GM12878 (cell line): ENCODE measurements at regions not wholly inside any gene's neighbourhood (a gene's known extent, or its start where the extent isn't known, plus 50 kb on each side); places are given as distances from the start of the nearest gene placed in this dataset.

Experiments used
- ATAC-seq: fragments of 200-7000 bp; cut with Tn5 transposase; 3 replicates; pipeline ENCODE4 v1.9.1; 2020; ENCODE audit warnings: mild to moderate bottlenecking, moderate library complexity
- BruUV-seq: library from RNA; stranded (reverse); fragments of 400-500 nt; replicated peaks from 2 replicates; lab custom pipeline; 2021; lab: Mats Ljungman, UMichigan
- CTCF ChIA-PET: fragments of 300-600 bp; sonication (Branson Sonifier 250); formaldehyde crosslinking; extraction: SDS; loops from one replicate; lab custom pipeline; 2021; ENCODE audit warnings: inconsistent platforms; lab: Yijun Ruan, JAX
- POLR2A ChIA-PET: fragments of 350-600 bp; formaldehyde crosslinking; extraction: SDS; loops from one replicate; lab custom pipeline; 2021; ENCODE audit warnings: inconsistent platforms; lab: Charles Lee
- RAD21 ChIA-PET: fragments of 300-600 bp; sonication (Branson Sonifier 250); formaldehyde crosslinking; loops from one replicate; lab custom pipeline; 2023; ENCODE audit warnings: antibody characterized with exemption; ENCODE audit not compliant: unreplicated experiment; lab: Charles Lee
- SMC1A ChIA-PET: fragments of 300-600 bp; sonication (Branson Sonifier 250); formaldehyde crosslinking; loops from one replicate; lab custom pipeline; 2023; ENCODE audit not compliant: unreplicated experiment, uncharacterized antibody; lab: Charles Lee
- DNase-seq: peaks from one replicate; pipeline ENCODE4 v3.0.0-alpha.2; 2011; ENCODE audit warnings: low read depth, low spot score
- FAIRE-seq: peaks from 3 replicates; lab custom pipeline; 2011; peaks lifted over from hg19 to GRCh38; lab: Jason Lieb, UNC
- H2AFZ ChIP-seq: 2 replicates; pipeline ENCODE4 v1.6.0; 2011; ENCODE audit warnings: low read depth, low read length, control low read depth; ENCODE audit not compliant: control insufficient read depth
- H3K27ac ChIP-seq: 2 replicates; pipeline ENCODE4 v1.5.1; 2011; ENCODE audit warnings: control low read depth; ENCODE audit not compliant: control insufficient read depth, insufficient read depth
- H3K27me3 ChIP-seq, 2 experiments: replicated peaks in 1 of 2; 2 replicates each; pipeline versions ENCODE4 v1.6.0 to v1.6.1; 2011; ENCODE audit warnings: low read length in 1 of 2; ENCODE audit not compliant: control insufficient read depth in 2 of 2, insufficient read depth in 2 of 2
- H3K36me3 ChIP-seq, 2 experiments: 2 replicates each; pipeline ENCODE4 v1.5.1; 2011; ENCODE audit warnings: low read length in 1 of 2; ENCODE audit not compliant: control insufficient read depth in 2 of 2, insufficient read depth in 2 of 2
- H3K4me1 ChIP-seq: 2 replicates; pipeline ENCODE4 v1.6.1; 2011; ENCODE audit warnings: mild to moderate bottlenecking, low read length, moderate library complexity, mixed read lengths; ENCODE audit not compliant: control insufficient read depth, insufficient read depth
- H3K4me2 ChIP-seq: 2 replicates; pipeline ENCODE4 v1.6.0; 2011; ENCODE audit warnings: control low read depth; ENCODE audit not compliant: control insufficient read depth, insufficient read depth
- H3K4me3 ChIP-seq: fragments of 200-600 bp; sonication (generic); 2 replicates; pipeline ENCODE4 v1.5.1; 2016
- H3K79me2 ChIP-seq: 2 replicates; pipeline ENCODE4 v1.6.0; 2011; ENCODE audit warnings: low read length; ENCODE audit not compliant: control insufficient read depth, insufficient read depth
- H3K9ac ChIP-seq: 2 replicates; pipeline ENCODE4 v1.8.0; 2011; ENCODE audit warnings: low read length, control low read depth, mixed read lengths; ENCODE audit not compliant: control insufficient read depth, insufficient read depth
- H3K9me3 ChIP-seq: replicated peaks from 3 replicates; pipeline ENCODE4 v1.5.1; 2011; ENCODE audit warnings: mild to moderate bottlenecking, low read length; ENCODE audit not compliant: control insufficient read depth, insufficient read depth
- H4K20me1 ChIP-seq: 2 replicates; pipeline ENCODE4 v1.6.0; 2011; ENCODE audit not compliant: control insufficient read depth, insufficient read depth
- CBFB ChIP-seq: IDR thresholded peaks from 2 replicates; pipeline ENCODE4 v1.6.1; 2016; ENCODE audit warnings: antibody characterized with exemption, low read depth
- CEBPB ChIP-seq, 2 experiments: fragments of 150-350 bp in 1 of 2; IDR thresholded peaks; 2 replicates each; pipeline ENCODE4 v1.6.1; 2012 to 2014; ENCODE audit warnings: low read depth in 2 of 2, low read length in 2 of 2, borderline replicate concordance in 1 of 2, inconsistent platforms in 1 of 2
- CHD4 ChIP-seq: fragments of 200-600 bp; sonication (generic); IDR thresholded peaks from 2 replicates; pipeline ENCODE4 v1.6.1; 2016; ENCODE audit warnings: mild to moderate bottlenecking
- HDAC6 ChIP-seq: fragments of 200-600 bp; sonication (generic); IDR thresholded peaks from one replicate; pipeline ENCODE4 v1.8.0; 2017; ENCODE audit warnings: antibody characterized with exemption; ENCODE audit not compliant: unreplicated experiment
- NR2C2 ChIP-seq: IDR thresholded peaks from 2 replicates; pipeline ENCODE4 v1.6.1; 2011; ENCODE audit warnings: borderline replicate concordance, low read depth; ENCODE audit not compliant: control insufficient read depth, insufficient read length
- PAX8 ChIP-seq: fragments of 450-650 bp; IDR thresholded peaks from 2 replicates; pipeline ENCODE4 v1.6.1; 2017; ENCODE audit warnings: mild to moderate bottlenecking, moderate library complexity
- SREBF2 ChIP-seq: IDR thresholded peaks from 2 replicates; pipeline ENCODE4 v1.6.1; 2012; ENCODE audit warnings: mild to moderate bottlenecking, low read length
- STAT1 ChIP-seq: fragments of 450-650 bp; conservative IDR thresholded peaks from 2 replicates; pipeline ENCODE4 v1.6.1; 2014; ENCODE audit warnings: antibody characterized with exemption, mild to moderate bottlenecking
- YBX1 ChIP-seq: fragments of 450-650 bp; IDR thresholded peaks from 2 replicates; pipeline ENCODE4 v1.6.1; 2016; ENCODE audit warnings: antibody characterized with exemption
- ZBED1 ChIP-seq: IDR thresholded peaks from 2 replicates; pipeline ENCODE4 v1.6.1; 2016; ENCODE audit warnings: borderline replicate concordance
- ZNF217 ChIP-seq: fragments of 450-650 bp; IDR thresholded peaks from 2 replicates; pipeline ENCODE4 v1.6.1; 2017; ENCODE audit warnings: antibody characterized with exemption, mild to moderate bottlenecking
- WGBS: methylation state at CpG from one replicate; pipeline ENCODE4 v1.1.6; 2016; ENCODE audit warnings: low lambda C conversion rate; ENCODE audit not compliant: insufficient replicate concordance, insufficient coverage; ENCODE audit errors: missing lambda C conversion rate; 5-methylcytosine and 5-hydroxymethylcytosine counted together
- in situ Hi-C: fragments of 300-500 bp; cut with MboI; formaldehyde crosslinking; loops from 9 replicates; pipeline ENCODE4 v1.14.3; 2018; ENCODE audit warnings: mixed read lengths
- intact Hi-C: fragments of 100-400 bp; cut with micrococcal nuclease; formaldehyde crosslinking; loops from one replicate; pipeline ENCODE4 v1.14.2; 2022; ENCODE audit not compliant: unreplicated experiment
- TF ChIP-seq, protein P1 (sequence below): IDR thresholded peaks from 2 replicates; pipeline ENCODE4 v1.6.1; 2011; ENCODE audit warnings: low read depth, low read length, improper control_type of control experiment, borderline replicate concordance
- TF ChIP-seq, protein P2 (sequence below): IDR thresholded peaks from 2 replicates; pipeline ENCODE4 v1.6.1; 2012; ENCODE audit warnings: improper control_type of control experiment, low read depth, low read length; ENCODE audit not compliant: insufficient replicate concordance
- TF ChIP-seq, protein P3 (sequence below): IDR thresholded peaks from 2 replicates; pipeline ENCODE4 v1.6.1; 2011; ENCODE audit warnings: borderline replicate concordance, low read depth, mild to moderate bottlenecking, moderate library complexity, low read length; ENCODE audit not compliant: insufficient read depth, poor library complexity, severe bottlenecking
- TF ChIP-seq, protein P4 (sequence below): IDR thresholded peaks from 2 replicates; pipeline ENCODE4 v1.6.1; 2012; ENCODE audit warnings: low read length, inconsistent platforms
- TF ChIP-seq, protein P5 (sequence below): fragments of 450-650 bp; IDR thresholded peaks from 2 replicates; pipeline ENCODE4 v1.6.1; 2014; ENCODE audit warnings: mild to moderate bottlenecking

DNA sequence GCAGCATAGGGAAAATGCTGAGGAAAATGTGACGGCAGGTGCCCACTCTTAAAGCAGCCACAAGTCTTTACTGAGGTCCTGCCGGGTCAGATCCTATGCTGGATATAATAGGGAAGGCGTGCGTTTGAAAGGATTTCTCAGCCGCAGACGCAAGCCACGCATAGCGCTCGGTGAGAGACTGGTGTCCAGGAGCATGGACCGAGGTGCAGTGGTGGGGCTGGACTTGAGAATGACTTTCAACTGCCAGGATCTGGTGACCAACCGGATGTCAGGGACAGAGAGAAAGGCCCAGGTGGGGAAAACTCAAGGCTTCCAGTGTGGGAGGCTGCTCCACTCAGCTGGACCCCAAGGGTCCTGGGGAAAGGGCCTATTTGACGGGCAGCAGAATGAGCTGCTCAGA lies 74.7 kb upstream of the INSIG1 start:
- Histone ChIP-seq H3K4me2 (no peak overlapping the region), H3K4me1 (no peaks in the 10 kb centered on the region; the same call in 1 of the 2 replicates), H3K27ac (no peak overlapping the region), H3K27me3 (no peaks in the 10 kb centered on the region), H3K9ac (no peak overlapping the region), H3K36me3 (no peaks in the 10 kb centered on the region), H2AFZ (no peak overlapping the region), H3K79me2 (no peaks in the 10 kb centered on the region), H3K4me3 (no peak overlapping the region), H3K9me3 (no peaks in the 10 kb centered on the region), H4K20me1 (no peaks in the 10 kb centered on the region)
- FAIRE-seq, result no peak
- SMC1A ChIA-PET, result interaction anchor here (1.3 kb wide), 1 partner anchor 18 kb away, joined by 5 read pairs; no protein-coding TSS in a partner anchor
- POLR2A ChIA-PET, result interaction anchor here (0.6 kb wide), 1 partner anchor 450 kb away, joined by 5 read pairs; no protein-coding TSS in a partner anchor
- 70% methylated on average over 12 of the region's 12 CpGs for WGBS
- DNase-seq, result no peak
- no TSS peak for BruUV-seq
- ATAC-seq, result no peak
- CTCF ChIA-PET, result no interaction called here
- intact Hi-C loops, result no loop called here
- in situ Hi-C loops, result no loop called here
- RAD21 ChIA-PET, result no interaction called here
- TF ChIP-seq STAT1 (no peak), PAX8 (no peak), CBFB (no peak), ZNF217 (no peak), YBX1 (no peak), CHD4 (no peak), ZBED1 (no peak), SREBF2 (no peak), CEBPB (IDR thresholded peaks at IDR 0.05; ENCODE audit: borderline replicate concordance in 1 of 2, low read depth in 2 of 2, low read length in 2 of 2) (no peak), HDAC6 (no peak), NR2C2 (no peak)
- TF ChIP-seq, protein P1, sequence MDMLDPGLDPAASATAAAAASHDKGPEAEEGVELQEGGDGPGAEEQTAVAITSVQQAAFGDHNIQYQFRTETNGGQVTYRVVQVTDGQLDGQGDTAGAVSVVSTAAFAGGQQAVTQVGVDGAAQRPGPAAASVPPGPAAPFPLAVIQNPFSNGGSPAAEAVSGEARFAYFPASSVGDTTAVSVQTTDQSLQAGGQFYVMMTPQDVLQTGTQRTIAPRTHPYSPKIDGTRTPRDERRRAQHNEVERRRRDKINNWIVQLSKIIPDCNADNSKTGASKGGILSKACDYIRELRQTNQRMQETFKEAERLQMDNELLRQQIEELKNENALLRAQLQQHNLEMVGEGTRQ, result no peak
- TF ChIP-seq, protein P2, sequence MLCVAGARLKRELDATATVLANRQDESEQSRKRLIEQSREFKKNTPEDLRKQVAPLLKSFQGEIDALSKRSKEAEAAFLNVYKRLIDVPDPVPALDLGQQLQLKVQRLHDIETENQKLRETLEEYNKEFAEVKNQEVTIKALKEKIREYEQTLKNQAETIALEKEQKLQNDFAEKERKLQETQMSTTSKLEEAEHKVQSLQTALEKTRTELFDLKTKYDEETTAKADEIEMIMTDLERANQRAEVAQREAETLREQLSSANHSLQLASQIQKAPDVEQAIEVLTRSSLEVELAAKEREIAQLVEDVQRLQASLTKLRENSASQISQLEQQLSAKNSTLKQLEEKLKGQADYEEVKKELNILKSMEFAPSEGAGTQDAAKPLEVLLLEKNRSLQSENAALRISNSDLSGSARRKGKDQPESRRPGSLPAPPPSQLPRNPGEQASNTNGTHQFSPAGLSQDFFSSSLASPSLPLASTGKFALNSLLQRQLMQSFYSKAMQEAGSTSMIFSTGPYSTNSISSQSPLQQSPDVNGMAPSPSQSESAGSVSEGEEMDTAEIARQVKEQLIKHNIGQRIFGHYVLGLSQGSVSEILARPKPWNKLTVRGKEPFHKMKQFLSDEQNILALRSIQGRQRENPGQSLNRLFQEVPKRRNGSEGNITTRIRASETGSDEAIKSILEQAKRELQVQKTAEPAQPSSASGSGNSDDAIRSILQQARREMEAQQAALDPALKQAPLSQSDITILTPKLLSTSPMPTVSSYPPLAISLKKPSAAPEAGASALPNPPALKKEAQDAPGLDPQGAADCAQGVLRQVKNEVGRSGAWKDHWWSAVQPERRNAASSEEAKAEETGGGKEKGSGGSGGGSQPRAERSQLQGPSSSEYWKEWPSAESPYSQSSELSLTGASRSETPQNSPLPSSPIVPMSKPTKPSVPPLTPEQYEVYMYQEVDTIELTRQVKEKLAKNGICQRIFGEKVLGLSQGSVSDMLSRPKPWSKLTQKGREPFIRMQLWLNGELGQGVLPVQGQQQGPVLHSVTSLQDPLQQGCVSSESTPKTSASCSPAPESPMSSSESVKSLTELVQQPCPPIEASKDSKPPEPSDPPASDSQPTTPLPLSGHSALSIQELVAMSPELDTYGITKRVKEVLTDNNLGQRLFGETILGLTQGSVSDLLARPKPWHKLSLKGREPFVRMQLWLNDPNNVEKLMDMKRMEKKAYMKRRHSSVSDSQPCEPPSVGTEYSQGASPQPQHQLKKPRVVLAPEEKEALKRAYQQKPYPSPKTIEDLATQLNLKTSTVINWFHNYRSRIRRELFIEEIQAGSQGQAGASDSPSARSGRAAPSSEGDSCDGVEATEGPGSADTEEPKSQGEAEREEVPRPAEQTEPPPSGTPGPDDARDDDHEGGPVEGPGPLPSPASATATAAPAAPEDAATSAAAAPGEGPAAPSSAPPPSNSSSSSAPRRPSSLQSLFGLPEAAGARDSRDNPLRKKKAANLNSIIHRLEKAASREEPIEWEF, result no peak
- TF ChIP-seq, protein P3, sequence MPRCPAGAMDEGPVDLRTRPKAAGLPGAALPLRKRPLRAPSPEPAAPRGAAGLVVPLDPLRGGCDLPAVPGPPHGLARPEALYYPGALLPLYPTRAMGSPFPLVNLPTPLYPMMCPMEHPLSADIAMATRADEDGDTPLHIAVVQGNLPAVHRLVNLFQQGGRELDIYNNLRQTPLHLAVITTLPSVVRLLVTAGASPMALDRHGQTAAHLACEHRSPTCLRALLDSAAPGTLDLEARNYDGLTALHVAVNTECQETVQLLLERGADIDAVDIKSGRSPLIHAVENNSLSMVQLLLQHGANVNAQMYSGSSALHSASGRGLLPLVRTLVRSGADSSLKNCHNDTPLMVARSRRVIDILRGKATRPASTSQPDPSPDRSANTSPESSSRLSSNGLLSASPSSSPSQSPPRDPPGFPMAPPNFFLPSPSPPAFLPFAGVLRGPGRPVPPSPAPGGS, result no peak
- TF ChIP-seq, protein P4, sequence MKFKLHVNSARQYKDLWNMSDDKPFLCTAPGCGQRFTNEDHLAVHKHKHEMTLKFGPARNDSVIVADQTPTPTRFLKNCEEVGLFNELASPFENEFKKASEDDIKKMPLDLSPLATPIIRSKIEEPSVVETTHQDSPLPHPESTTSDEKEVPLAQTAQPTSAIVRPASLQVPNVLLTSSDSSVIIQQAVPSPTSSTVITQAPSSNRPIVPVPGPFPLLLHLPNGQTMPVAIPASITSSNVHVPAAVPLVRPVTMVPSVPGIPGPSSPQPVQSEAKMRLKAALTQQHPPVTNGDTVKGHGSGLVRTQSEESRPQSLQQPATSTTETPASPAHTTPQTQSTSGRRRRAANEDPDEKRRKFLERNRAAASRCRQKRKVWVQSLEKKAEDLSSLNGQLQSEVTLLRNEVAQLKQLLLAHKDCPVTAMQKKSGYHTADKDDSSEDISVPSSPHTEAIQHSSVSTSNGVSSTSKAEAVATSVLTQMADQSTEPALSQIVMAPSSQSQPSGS, result no peak
- TF ChIP-seq, protein P5, sequence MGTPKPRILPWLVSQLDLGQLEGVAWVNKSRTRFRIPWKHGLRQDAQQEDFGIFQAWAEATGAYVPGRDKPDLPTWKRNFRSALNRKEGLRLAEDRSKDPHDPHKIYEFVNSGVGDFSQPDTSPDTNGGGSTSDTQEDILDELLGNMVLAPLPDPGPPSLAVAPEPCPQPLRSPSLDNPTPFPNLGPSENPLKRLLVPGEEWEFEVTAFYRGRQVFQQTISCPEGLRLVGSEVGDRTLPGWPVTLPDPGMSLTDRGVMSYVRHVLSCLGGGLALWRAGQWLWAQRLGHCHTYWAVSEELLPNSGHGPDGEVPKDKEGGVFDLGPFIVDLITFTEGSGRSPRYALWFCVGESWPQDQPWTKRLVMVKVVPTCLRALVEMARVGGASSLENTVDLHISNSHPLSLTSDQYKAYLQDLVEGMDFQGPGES, result no peak
